ENCODE measurements at regions not wholly inside any gene's neighbourhood (a gene's known extent, or its start where the extent isn't known, plus 50 kb on each side); places are given as distances from the start of the nearest gene placed in this dataset.

DNA sequence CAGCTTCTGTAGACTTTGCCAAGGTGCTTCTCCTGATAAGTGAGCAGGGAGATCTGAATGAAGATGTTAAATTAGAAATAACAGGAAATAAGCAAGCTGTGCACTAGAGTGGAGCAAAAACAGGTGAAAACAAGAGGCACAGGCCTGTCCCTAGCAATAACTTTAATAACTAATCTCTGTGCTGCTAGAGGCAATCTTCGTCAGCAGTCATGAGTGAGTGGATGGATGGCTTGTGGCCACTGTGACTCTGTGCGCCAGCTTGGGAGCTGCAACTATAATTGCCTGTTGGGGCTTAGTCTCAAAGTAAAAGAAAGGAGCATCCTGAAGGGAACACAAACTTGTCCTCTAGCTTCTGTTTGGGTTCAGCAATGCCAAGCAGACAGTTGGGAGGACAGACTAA, 240.3 kb downstream of the HHIPL2 start:
- H3K36me3 ChIP-seq (ENCODE audit: low read depth), result no peaks in the 10 kb centered on the region
- H3K79me2 ChIP-seq (ENCODE audit: low read depth), result no peaks in the 10 kb centered on the region
- no peak overlapping the region for H2AFZ ChIP-seq
- no peak for TF ChIP-seq EZH2 (IDR thresholded peaks at IDR 0.05; ENCODE audit: low read depth)
- TF ChIP-seq, protein P1, sequence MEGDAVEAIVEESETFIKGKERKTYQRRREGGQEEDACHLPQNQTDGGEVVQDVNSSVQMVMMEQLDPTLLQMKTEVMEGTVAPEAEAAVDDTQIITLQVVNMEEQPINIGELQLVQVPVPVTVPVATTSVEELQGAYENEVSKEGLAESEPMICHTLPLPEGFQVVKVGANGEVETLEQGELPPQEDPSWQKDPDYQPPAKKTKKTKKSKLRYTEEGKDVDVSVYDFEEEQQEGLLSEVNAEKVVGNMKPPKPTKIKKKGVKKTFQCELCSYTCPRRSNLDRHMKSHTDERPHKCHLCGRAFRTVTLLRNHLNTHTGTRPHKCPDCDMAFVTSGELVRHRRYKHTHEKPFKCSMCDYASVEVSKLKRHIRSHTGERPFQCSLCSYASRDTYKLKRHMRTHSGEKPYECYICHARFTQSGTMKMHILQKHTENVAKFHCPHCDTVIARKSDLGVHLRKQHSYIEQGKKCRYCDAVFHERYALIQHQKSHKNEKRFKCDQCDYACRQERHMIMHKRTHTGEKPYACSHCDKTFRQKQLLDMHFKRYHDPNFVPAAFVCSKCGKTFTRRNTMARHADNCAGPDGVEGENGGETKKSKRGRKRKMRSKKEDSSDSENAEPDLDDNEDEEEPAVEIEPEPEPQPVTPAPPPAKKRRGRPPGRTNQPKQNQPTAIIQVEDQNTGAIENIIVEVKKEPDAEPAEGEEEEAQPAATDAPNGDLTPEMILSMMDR (conservative IDR thresholded peaks at IDR 0.05), result no peak
- no TSS peak for BruUV-seq (replicated peaks)
- no peak overlapping the region for H3K4me3 ChIP-seq
- no peak overlapping the region for H3K4me2 ChIP-seq
- H3F3A ChIP-seq (ENCODE audit: insufficient read depth, low read depth), result no peaks in the 10 kb centered on the region
- H4K20me1 ChIP-seq (ENCODE audit: insufficient read depth), result no peaks in the 10 kb centered on the region
- H3K9me3 ChIP-seq (ENCODE audit: insufficient read depth, low read depth), result no peaks in the 10 kb centered on the region
- ChIA-PET POLR2A (ENCODE audit: unreplicated experiment) (no interaction called here), CTCF (no interaction called here)
- no peaks in the 10 kb centered on the region for H3K27me3 ChIP-seq (ENCODE audit: insufficient read depth, low read depth)
- intact Hi-C loops (cut with micrococcal nuclease; ENCODE audit: unreplicated experiment), result no loop called here
- H3K4me1 ChIP-seq (replicated peaks; ENCODE audit: insufficient read depth), result no peaks in the 10 kb centered on the region
- no peaks in the 10 kb centered on the region for H3K9me2 ChIP-seq (ENCODE audit: insufficient read depth)
- DNase-seq, result no peak
- no peak overlapping the region for H3K27ac ChIP-seq

DNA sequence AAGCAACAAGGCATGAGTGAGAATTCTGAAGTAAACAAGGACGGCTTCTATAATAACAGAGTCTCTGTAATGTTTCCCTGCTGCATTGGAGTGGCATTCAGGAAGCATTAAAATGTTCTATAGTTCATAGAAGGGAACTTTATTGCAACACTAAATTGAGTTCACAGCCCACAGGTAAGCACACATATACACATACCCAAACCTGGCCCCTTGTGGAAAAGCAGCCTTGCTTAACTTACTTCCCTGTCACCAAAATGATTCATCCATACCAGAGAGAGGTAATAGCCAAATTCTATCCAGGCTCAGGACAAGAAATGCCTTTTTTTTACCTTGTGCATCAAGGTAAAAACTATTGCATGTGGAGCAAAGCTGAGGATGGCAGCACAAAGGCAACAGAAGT, 241.4 kb downstream of the HHIPL2 start:
- Histone ChIP-seq H3K27me3 (ENCODE audit: insufficient read depth, low read depth) (no peaks in the 10 kb centered on the region), H3K4me1 (replicated peaks; ENCODE audit: insufficient read depth) (no peaks in the 10 kb centered on the region), H3K9me2 (ENCODE audit: insufficient read depth) (no peaks in the 10 kb centered on the region), H4K20me1 (ENCODE audit: insufficient read depth) (no peaks in the 10 kb centered on the region), H3K79me2 (ENCODE audit: low read depth) (no peaks in the 10 kb centered on the region), H3K4me2 (no peak overlapping the region), H3K27ac (no peak overlapping the region), H3K9me3 (ENCODE audit: insufficient read depth, low read depth) (no peaks in the 10 kb centered on the region), H3K36me3 (ENCODE audit: low read depth) (no peaks in the 10 kb centered on the region), H2AFZ (no peak overlapping the region), H3F3A (ENCODE audit: insufficient read depth, low read depth) (no peaks in the 10 kb centered on the region), H3K4me3 (no peak overlapping the region)
- intact Hi-C loops (cut with micrococcal nuclease; ENCODE audit: unreplicated experiment), result no loop called here
- POLR2A ChIA-PET (ENCODE audit: unreplicated experiment), result no interaction called here
- CTCF ChIA-PET, result no interaction called here
- DNase-seq, result no peak
- TF ChIP-seq, protein P1 (conservative IDR thresholded peaks at IDR 0.05), result no peak
- TF ChIP-seq EZH2 (IDR thresholded peaks at IDR 0.05; ENCODE audit: low read depth), result no peak
- no TSS peak for BruUV-seq (replicated peaks)

DNA sequence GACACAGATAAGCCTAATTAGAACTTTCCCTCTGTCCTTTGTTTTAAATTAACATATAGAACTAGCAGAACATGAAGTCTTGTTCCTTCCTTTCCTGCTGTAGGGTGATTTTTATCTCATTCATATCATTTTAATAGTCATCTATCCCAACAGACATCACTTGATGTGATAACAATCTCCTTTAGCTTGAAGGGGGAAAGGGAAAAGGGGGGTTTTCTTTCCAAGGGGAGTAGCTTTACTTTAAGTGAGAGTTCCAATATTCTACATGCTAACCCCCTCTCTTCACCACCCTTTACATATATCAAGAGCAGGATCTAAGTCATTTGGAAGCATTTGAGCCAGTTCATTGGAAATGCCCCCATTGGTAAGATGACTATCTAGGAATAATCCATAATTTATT, 241.9 kb downstream of the HHIPL2 start:
- Histone ChIP-seq H3K4me1 (replicated peaks; ENCODE audit: insufficient read depth) (no peaks in the 10 kb centered on the region), H3F3A (ENCODE audit: insufficient read depth, low read depth) (no peaks in the 10 kb centered on the region), H3K9me2 (ENCODE audit: insufficient read depth) (no peaks in the 10 kb centered on the region), H3K4me3 (no peak overlapping the region), H3K4me2 (no peak overlapping the region), H3K27ac (no peak overlapping the region), H3K27me3 (ENCODE audit: insufficient read depth, low read depth) (no peaks in the 10 kb centered on the region), H3K9me3 (ENCODE audit: insufficient read depth, low read depth) (no peaks in the 10 kb centered on the region), H3K36me3 (ENCODE audit: low read depth) (no peaks in the 10 kb centered on the region), H3K79me2 (ENCODE audit: low read depth) (no peaks in the 10 kb centered on the region), H2AFZ (no peak overlapping the region), H4K20me1 (ENCODE audit: insufficient read depth) (no peaks in the 10 kb centered on the region)
- ChIA-PET CTCF (no interaction called here), POLR2A (ENCODE audit: unreplicated experiment) (no interaction called here)
- TF ChIP-seq, protein P1 (conservative IDR thresholded peaks at IDR 0.05), result no peak
- no peak for TF ChIP-seq EZH2 (IDR thresholded peaks at IDR 0.05; ENCODE audit: low read depth)
- intact Hi-C loops (cut with micrococcal nuclease; ENCODE audit: unreplicated experiment), result no loop called here
- DNase-seq, result no peak
- no TSS peak for BruUV-seq (replicated peaks)

All from PC-9 (cell line).